RKO (cell line): ENCODE measurements at regions not wholly inside any gene's neighbourhood (a gene's known extent, or its start where the extent isn't known, plus 50 kb on each side); places are given as distances from the start of the nearest gene placed in this dataset.
"Not testable (repeated sequence)": the region's sequence is repeated elsewhere in the genome, so short reads cannot be mapped to it uniquely, and the experiment has no call there.

Source experiments
- DNase-seq: peaks from one replicate; pipeline ENCODE4 v3.0.0-alpha.2; 2016; ENCODE audit warnings: low spot score

DNA sequence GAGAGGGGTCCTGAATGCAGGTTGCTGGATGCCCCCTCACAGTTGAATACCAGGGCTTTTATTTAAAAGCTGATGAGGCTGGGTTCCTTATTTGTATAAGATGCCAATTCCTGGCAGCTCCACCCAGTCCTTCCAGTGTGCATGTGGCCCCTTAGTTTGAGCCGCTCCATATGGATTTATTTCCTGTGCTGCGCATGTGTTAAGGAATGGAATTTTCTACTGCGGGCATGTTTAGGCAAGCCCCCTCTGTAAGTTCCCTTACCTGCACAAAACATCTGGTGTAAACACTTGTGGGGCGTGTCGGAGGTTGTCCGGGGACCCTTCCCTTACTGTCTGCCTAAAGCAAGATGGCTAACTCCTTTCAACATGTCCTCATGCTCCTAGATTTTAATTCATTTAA, 1901.4 kb downstream of the KHDRBS2 start:
- not testable (repeated sequence) for DNase-seq

DNA sequence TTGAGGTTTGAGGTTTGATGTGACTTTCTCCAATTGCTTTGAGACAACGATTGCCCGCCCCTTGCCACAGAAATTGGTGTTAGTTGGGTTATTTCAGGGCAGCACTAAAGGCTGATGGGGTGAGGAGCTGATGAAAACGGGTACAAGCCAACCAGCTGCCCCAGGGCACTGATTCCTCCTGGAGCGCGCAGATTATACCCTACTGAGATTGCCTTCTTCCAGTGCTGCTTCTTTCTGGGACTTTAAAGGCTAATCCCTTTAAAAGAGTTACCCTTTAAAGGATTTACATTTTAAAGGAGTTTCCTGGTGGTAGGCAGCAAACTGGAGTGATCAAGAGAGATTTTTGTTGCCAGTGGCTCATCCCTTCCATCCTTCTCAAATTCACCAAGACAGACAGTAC, 1903.3 kb downstream of the KHDRBS2 start:
- not testable (repeated sequence) for DNase-seq

DNA sequence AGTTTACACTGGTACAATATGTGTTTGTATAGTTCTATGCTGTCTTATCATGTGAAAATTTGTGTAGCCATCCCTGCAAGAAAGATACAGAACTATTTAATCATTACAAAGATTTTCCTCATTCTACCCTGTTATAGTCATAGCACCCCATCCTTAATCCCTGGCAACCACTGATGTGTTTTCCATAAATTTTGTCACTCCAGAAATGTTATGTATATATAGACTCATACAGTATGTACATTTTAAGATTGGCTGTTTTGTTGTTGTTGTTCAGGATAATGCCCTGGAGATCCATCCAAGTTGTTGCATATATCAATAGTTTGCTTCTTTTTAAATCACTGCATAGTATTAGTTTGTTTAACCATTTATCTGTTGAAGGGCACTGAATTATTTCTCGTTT, 1911.9 kb downstream of the KHDRBS2 start:
- not testable (repeated sequence) for DNase-seq

DNA sequence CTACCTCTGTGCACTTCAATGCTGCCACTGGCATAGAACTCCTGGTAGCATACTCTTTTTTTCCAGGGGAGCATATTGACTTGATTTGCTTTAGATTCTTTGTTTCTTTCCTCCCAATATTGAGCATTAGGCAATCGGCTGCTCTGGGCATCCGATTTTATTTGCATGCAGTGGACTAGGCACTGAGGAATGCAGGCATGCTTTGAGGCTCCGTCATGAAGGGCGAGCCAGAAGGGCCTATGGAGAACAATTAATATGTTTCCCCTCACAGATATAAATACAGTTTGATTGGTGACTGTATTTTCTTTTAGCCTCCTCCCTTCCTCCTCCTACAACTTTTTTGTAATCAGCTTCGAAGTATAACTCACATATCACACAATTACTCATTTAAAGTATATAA, 1918.2 kb downstream of the KHDRBS2 start:
- DNase-seq, result not testable (repeated sequence)

DNA sequence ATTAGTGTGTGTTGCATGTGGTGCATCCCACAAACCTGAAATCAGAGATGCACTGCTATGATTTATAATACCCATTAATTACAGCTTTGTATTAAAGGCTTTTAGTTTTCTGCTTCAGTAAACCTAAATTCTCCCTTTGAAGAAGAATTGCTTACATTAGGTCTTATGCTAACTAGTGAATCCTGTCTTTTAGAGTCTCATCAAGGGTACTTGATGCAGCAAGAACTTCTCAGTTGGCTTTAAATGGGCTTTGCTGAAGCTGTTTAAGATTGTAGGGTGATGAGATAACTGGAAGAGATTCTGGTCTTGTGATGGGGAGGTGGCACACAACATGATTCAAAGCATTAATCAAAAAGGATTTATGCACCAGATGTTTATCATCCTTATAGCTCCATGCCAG, 1920.1 kb downstream of the KHDRBS2 start:
- not testable (repeated sequence) for DNase-seq

DNA sequence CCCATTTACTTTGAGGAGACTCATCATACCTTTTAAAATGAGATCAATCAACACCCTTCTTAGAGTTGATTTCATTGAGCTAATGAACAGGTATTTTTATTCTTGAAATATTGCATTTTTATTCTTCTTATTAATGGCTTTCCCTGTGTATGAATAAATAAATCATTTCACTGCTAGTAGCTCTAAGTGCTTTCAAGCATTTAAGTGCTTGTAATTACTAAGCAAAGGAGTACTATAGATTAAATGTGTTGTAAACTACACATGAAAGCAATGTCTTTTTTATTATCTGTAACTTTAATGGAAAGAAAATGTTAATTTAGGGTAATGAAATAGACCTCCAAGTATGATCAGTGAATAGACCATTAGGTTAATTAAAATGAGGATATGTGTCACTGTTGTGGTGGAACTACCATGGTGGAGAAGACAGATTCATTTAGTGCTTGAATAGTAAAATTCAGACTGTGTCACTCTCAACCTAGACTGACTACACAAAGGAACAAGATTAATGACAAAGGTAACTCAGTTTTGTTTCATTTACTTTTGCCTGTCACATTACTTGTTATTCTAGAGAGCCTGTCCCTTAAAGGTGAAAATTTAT, 1943.5 kb downstream of the KHDRBS2 start:
- not testable (repeated sequence) for DNase-seq

DNA sequence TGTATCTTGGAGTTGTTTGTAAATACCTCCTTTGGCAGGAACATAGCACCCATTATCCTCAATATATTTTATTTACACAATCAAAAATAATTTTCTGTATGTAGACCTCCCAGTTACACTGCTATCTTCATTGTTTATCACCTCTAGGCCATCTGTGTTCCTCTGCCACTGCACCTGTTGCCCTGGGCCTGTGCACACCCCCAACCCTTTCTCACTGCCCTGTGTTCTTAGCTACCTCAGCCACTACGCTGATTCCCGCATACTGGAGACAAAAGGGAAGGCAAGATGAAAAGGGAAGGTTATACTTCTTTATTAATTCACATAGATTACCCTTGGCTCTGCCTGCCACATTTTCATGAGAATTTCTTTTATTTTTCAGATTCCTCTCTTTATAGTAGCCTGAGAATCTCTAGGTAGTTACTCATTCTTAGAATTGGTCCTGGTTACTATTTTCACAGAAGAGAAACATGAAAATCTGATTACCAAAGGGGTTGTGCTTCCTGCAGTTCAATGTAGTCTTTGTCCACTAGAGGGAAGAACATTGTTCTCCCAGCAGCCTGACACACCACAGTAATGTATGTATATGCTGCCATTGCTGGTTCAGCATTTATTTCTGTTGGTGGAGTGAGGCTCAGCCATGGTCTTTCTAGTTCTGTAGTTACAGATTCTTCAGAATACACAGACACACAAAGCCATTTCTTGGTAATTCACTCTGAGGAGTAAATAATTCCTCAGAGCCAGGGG, 1947.5 kb downstream of the KHDRBS2 start:
- DNase-seq, result peak; percentile 46

DNA sequence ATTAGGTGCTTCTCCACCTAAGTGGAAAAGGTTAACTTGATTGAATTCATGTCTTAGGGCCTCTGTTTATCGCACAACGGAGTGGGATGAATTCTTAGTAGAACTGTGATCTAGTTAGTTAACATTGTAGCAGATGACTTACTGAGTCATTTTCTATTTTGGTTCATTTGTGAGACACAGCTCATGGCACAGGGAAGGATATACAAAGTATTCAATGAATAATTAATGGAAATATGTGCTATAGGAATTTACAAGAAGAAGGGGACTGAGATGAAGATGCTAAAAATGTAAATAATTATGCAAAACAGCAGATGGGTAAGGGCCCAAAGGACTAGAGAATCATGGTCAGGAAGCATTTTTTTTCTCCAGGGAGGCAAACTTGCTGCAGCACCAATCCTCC, 1950.9 kb downstream of the KHDRBS2 start:
- not testable (repeated sequence) for DNase-seq

DNA sequence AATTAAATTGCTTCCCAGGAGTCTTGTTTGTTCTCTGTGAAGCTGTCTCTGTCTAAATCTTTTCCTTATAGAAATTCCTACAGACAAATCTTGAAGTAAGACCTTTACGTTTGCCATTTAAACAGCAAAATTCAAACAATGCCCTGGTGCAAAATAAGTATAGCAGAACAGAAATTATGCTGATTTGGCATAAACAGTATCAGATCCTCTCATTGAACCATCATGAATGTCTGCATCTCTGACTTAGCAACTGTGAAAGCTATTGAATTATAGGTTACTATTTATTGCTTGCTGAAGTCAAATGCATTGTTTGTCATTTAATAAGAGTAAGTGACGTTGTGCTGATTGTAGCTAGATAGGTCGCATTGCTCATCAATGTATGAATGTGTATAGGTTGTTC, 1952.3 kb downstream of the KHDRBS2 start:
- not testable (repeated sequence) for DNase-seq

DNA sequence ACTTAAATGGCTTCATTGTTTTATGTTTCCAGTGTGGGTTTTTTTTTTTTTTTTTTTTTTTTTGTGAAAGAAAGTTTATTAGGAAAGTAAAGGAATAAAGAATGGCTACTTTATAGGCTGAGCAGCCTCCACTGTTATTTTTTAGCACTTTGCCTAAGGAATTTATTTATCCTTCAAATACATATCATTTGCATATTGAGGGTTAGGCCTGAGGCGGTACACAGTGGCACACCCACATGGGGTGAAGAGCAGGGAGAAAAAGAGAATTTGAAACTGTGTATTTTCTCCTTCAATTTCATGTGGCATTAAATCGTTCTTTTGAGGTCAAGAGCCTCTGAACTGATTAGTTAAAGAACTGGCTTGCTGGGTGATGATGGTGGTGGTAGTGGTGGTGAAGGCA, 1977.1 kb downstream of the KHDRBS2 start:
- not testable (repeated sequence) for DNase-seq
